ENCODE measurements at regions not wholly inside any gene's neighbourhood (a gene's known extent, or its start where the extent isn't known, plus 50 kb on each side); places are given as distances from the start of the nearest gene placed in this dataset.

GRCh38 chr14:53412819-53413675, 259.9 kb upstream of the DDHD1 start:
- DNase-seq, result no peak
- no CpG with 5 or more reads among the region's 1 CpG for WGBS (ENCODE audit: insufficient coverage)
- ChIA-PET POLR2A (no interaction called here), CTCF (no interaction called here)
- peaks cover 6% of the 10 kb centered on the region for H3K9me3 Mint-ChIP-seq (ENCODE audit: insufficient read depth)
- intact Hi-C loops (cut with micrococcal nuclease), result no loop called here
- no peaks in the 10 kb centered on the region for H3K4me1 ChIP-seq (ENCODE audit: control insufficient read depth in 2 of 2, insufficient read depth in 2 of 2, low read length in 2 of 2)
- no peak overlapping the region for H3K4me3 ChIP-seq (ENCODE audit: control extremely low read depth in 1 of 5, extremely low read depth in 1 of 5, insufficient read depth in 1 of 5, low read depth in 2 of 5, low read length in 4 of 5)
- H3K36me3 ChIP-seq (replicated peaks in 1 of 2; ENCODE audit: control extremely low read depth in 1 of 2, control insufficient read depth in 1 of 2, extremely low read depth in 1 of 2, insufficient read depth in 2 of 2, low read length in 1 of 2), result no peaks in the 10 kb centered on the region
- peaks cover 0 to 4% (median 0%) of the 10 kb centered on the region in 3 donors for H3K9me3 ChIP-seq (ENCODE audit: control extremely low read depth in 1 of 3, control insufficient read depth in 2 of 3, insufficient read depth in 1 of 3, low read length in 2 of 3)
- H3K27me3 ChIP-seq (replicated peaks in 1 of 4; ENCODE audit: control extremely low read depth in 1 of 4, control insufficient read depth in 3 of 4, insufficient read depth in 4 of 4, low read length in 3 of 4), result no peaks in the 10 kb centered on the region
- H3K9ac ChIP-seq (ENCODE audit: low read length), result no peak overlapping the region
- ATAC-seq (ENCODE audit: low read depth), result no peak
- H2AFZ ChIP-seq (ENCODE audit: insufficient read depth, low read depth, low read length, poor library complexity, severe bottlenecking), result no peak overlapping the region
- TF ChIP-seq, protein P1, sequence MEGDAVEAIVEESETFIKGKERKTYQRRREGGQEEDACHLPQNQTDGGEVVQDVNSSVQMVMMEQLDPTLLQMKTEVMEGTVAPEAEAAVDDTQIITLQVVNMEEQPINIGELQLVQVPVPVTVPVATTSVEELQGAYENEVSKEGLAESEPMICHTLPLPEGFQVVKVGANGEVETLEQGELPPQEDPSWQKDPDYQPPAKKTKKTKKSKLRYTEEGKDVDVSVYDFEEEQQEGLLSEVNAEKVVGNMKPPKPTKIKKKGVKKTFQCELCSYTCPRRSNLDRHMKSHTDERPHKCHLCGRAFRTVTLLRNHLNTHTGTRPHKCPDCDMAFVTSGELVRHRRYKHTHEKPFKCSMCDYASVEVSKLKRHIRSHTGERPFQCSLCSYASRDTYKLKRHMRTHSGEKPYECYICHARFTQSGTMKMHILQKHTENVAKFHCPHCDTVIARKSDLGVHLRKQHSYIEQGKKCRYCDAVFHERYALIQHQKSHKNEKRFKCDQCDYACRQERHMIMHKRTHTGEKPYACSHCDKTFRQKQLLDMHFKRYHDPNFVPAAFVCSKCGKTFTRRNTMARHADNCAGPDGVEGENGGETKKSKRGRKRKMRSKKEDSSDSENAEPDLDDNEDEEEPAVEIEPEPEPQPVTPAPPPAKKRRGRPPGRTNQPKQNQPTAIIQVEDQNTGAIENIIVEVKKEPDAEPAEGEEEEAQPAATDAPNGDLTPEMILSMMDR (IDR thresholded peaks at IDR 0.05), result peak; percentile 24
- no peak for TF ChIP-seq EZH2 (IDR thresholded peaks at IDR 0.05; ENCODE audit: borderline replicate concordance, insufficient read depth, low read depth, low read length, poor library complexity, severe bottlenecking)
- no peak overlapping the region for H3K4me2 ChIP-seq (replicated peaks; ENCODE audit: low read depth, low read length, poor library complexity, severe bottlenecking)
- no peaks in the 10 kb centered on the region for H3K27me3 Mint-ChIP-seq
- no peaks in the 10 kb centered on the region for H3K4me1 Mint-ChIP-seq
- no peak overlapping the region for H3K4me3 Mint-ChIP-seq
- H3K79me2 ChIP-seq (ENCODE audit: control insufficient read depth, insufficient read depth, low read length), result no peaks in the 10 kb centered on the region
- H4K20me1 ChIP-seq (ENCODE audit: control insufficient read depth, insufficient read depth, low read length, poor library complexity, severe bottlenecking), result no peaks in the 10 kb centered on the region
- H3K27ac ChIP-seq (ENCODE audit: low read length in 2 of 2), result no peak overlapping the region
- H3K27ac Mint-ChIP-seq, result no peak overlapping the region

DNA sequence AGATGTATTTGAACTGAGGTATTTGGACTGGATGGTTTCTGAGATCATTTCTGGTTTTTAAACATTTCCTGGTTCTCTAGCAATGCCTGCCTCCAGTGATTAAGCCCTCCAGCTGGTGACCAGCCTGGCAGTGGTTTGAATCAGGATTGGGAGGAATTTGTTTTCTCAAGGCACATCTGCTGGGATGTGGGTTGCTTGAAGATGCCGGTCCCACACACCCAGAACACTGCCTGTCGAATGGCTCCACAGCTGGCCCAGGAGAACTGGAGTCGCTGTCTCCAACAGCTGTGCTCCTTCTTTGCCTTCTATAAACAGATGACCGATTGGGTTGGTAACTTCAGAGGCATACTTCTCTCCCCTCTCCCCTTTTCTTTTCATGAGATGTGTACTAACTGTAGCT, 258.0 kb upstream of the DDHD1 start:
- CTCF ChIA-PET, result no interaction called here
- no peak overlapping the region for H3K4me3 ChIP-seq (ENCODE audit: control extremely low read depth in 1 of 5, extremely low read depth in 1 of 5, insufficient read depth in 1 of 5, low read depth in 2 of 5, low read length in 4 of 5)
- Mint-ChIP-seq H3K27ac (no peak overlapping the region), H3K4me1 (no peaks in the 10 kb centered on the region), H3K4me3 (no peak overlapping the region), H3K27me3 (no peaks in the 10 kb centered on the region), H3K9me3 (ENCODE audit: insufficient read depth) (no peaks in the 10 kb centered on the region)
- no peak overlapping the region for H3K9ac ChIP-seq (ENCODE audit: low read length)
- no peak overlapping the region for H3K27ac ChIP-seq (ENCODE audit: low read length in 2 of 2)
- H3K4me1 ChIP-seq (ENCODE audit: control insufficient read depth in 2 of 2, insufficient read depth in 2 of 2, low read length in 2 of 2), result no peaks in the 10 kb centered on the region
- POLR2A ChIA-PET, result no interaction called here
- peaks cover 0 to 3% (median 0%) of the 10 kb centered on the region in 3 donors for H3K9me3 ChIP-seq (ENCODE audit: control extremely low read depth in 1 of 3, control insufficient read depth in 2 of 3, insufficient read depth in 1 of 3, low read length in 2 of 3)
- no peak for ATAC-seq (ENCODE audit: low read depth)
- H3K79me2 ChIP-seq (ENCODE audit: control insufficient read depth, insufficient read depth, low read length), result no peaks in the 10 kb centered on the region
- TF ChIP-seq, protein P1 (IDR thresholded peaks at IDR 0.05), result no peak
- no peak for TF ChIP-seq EZH2 (IDR thresholded peaks at IDR 0.05; ENCODE audit: borderline replicate concordance, insufficient read depth, low read depth, low read length, poor library complexity, severe bottlenecking)
- no peak overlapping the region for H3K4me2 ChIP-seq (replicated peaks; ENCODE audit: low read depth, low read length, poor library complexity, severe bottlenecking)
- H3K36me3 ChIP-seq (replicated peaks in 1 of 2; ENCODE audit: control extremely low read depth in 1 of 2, control insufficient read depth in 1 of 2, extremely low read depth in 1 of 2, insufficient read depth in 2 of 2, low read length in 1 of 2), result no peaks in the 10 kb centered on the region
- H3K27me3 ChIP-seq (replicated peaks in 1 of 4; ENCODE audit: control extremely low read depth in 1 of 4, control insufficient read depth in 3 of 4, insufficient read depth in 4 of 4, low read length in 3 of 4), result no peaks in the 10 kb centered on the region
- H2AFZ ChIP-seq (ENCODE audit: insufficient read depth, low read depth, low read length, poor library complexity, severe bottlenecking), result no peak overlapping the region
- intact Hi-C loops (cut with micrococcal nuclease), result no loop called here
- no peaks in the 10 kb centered on the region for H4K20me1 ChIP-seq (ENCODE audit: control insufficient read depth, insufficient read depth, low read length, poor library complexity, severe bottlenecking)
- WGBS (ENCODE audit: insufficient coverage), result 100% methylated on average over 1 of the region's 4 CpGs
- no peak for DNase-seq

Measured in B cell (primary cell).